ENCODE measurements at regions not wholly inside any gene's neighbourhood (a gene's known extent, or its start where the extent isn't known, plus 50 kb on each side); places are given as distances from the start of the nearest gene placed in this dataset.

GRCh38 chr20:53713328-53714056, 119.9 kb upstream of the ZNF217 start:
- H3K27me3 ChIP-seq (replicated peaks; ENCODE audit: control insufficient read depth, insufficient read depth, low read length, poor library complexity, severe bottlenecking): no peaks in the 10 kb centered on the region
- H3K36me3 ChIP-seq (ENCODE audit: control insufficient read depth, insufficient read depth, low read length): no peaks in the 10 kb centered on the region
- H3K4me3 ChIP-seq (ENCODE audit: insufficient read depth, low read depth, low read length, poor library complexity, severe bottlenecking): no peak overlapping the region
- H3K9me3 ChIP-seq (ENCODE audit: control insufficient read depth, low read length): no peaks in the 10 kb centered on the region
- H3K27ac ChIP-seq (ENCODE audit: insufficient read depth, low read length, poor library complexity, severe bottlenecking): no peak overlapping the region
- DNase-seq: no peak
- no peaks in the 10 kb centered on the region for H3K4me1 ChIP-seq (ENCODE audit: control insufficient read depth, insufficient read depth, low read length, poor library complexity, severe bottlenecking)

- no peak overlapping the region for H3K4me3 ChIP-seq (ENCODE audit: insufficient read depth, low read depth, low read length, poor library complexity, severe bottlenecking)
- H3K36me3 ChIP-seq (ENCODE audit: control insufficient read depth, insufficient read depth, low read length): no peaks in the 10 kb centered on the region
- no peak for DNase-seq
- peaks cover 9% of the 10 kb centered on the region for H3K4me1 ChIP-seq (ENCODE audit: control insufficient read depth, insufficient read depth, low read length, poor library complexity, severe bottlenecking)
- H3K27ac ChIP-seq (ENCODE audit: insufficient read depth, low read length, poor library complexity, severe bottlenecking): no peak overlapping the region
- H3K27me3 ChIP-seq (replicated peaks; ENCODE audit: control insufficient read depth, insufficient read depth, low read length, poor library complexity, severe bottlenecking): no peaks in the 10 kb centered on the region
- no peaks in the 10 kb centered on the region for H3K9me3 ChIP-seq (ENCODE audit: control insufficient read depth, low read length)
Measured at GRCh38 chr20:53712212-53712977, 118.8 kb upstream of the ZNF217 start.

- no peak overlapping the region for H3K27ac ChIP-seq (ENCODE audit: insufficient read depth, low read length, poor library complexity, severe bottlenecking)
- no peak for DNase-seq
- no peaks in the 10 kb centered on the region for H3K27me3 ChIP-seq (replicated peaks; ENCODE audit: control insufficient read depth, insufficient read depth, low read length, poor library complexity, severe bottlenecking)
- no peak overlapping the region for H3K4me3 ChIP-seq (ENCODE audit: insufficient read depth, low read depth, low read length, poor library complexity, severe bottlenecking)
- H3K4me1 ChIP-seq (ENCODE audit: control insufficient read depth, insufficient read depth, low read length, poor library complexity, severe bottlenecking): peaks cover 17% of the 10 kb centered on the region
- H3K36me3 ChIP-seq (ENCODE audit: control insufficient read depth, insufficient read depth, low read length): no peaks in the 10 kb centered on the region
- H3K9me3 ChIP-seq (ENCODE audit: control insufficient read depth, low read length): no peaks in the 10 kb centered on the region
Measured at GRCh38 chr20:53711333-53712211, 117.9 kb upstream of the ZNF217 start.

GRCh38 chr20:53708129-53708968, 114.7 kb upstream of the ZNF217 start:
- peak overlapping the region; percentile 2 for H3K4me3 ChIP-seq (ENCODE audit: insufficient read depth, low read depth, low read length, poor library complexity, severe bottlenecking)
- DNase-seq: no peak
- H3K27me3 ChIP-seq (replicated peaks; ENCODE audit: control insufficient read depth, insufficient read depth, low read length, poor library complexity, severe bottlenecking): no peaks in the 10 kb centered on the region
- H3K9me3 ChIP-seq (ENCODE audit: control insufficient read depth, low read length): no peaks in the 10 kb centered on the region
- no peaks in the 10 kb centered on the region for H3K36me3 ChIP-seq (ENCODE audit: control insufficient read depth, insufficient read depth, low read length)
- H3K27ac ChIP-seq (ENCODE audit: insufficient read depth, low read length, poor library complexity, severe bottlenecking): peak overlapping the region; percentile 44
- H3K4me1 ChIP-seq (ENCODE audit: control insufficient read depth, insufficient read depth, low read length, poor library complexity, severe bottlenecking): peaks cover 20% of the 10 kb centered on the region

- DNase-seq: no peak
Measured at GRCh38 chr20:53707371-53708055, 113.9 kb upstream of the ZNF217 start.

GRCh38 chr20:53706466-53707370, 113.1 kb upstream of the ZNF217 start:
- Histone ChIP-seq H3K4me1 (ENCODE audit: control insufficient read depth, insufficient read depth, low read length, poor library complexity, severe bottlenecking) (peaks cover 20% of the 10 kb centered on the region), H3K4me3 (ENCODE audit: insufficient read depth, low read depth, low read length, poor library complexity, severe bottlenecking) (no peak overlapping the region), H3K9me3 (ENCODE audit: control insufficient read depth, low read length) (no peaks in the 10 kb centered on the region), H3K36me3 (ENCODE audit: control insufficient read depth, insufficient read depth, low read length) (no peaks in the 10 kb centered on the region), H3K27me3 (replicated peaks; ENCODE audit: control insufficient read depth, insufficient read depth, low read length, poor library complexity, severe bottlenecking) (no peaks in the 10 kb centered on the region), H3K27ac (ENCODE audit: insufficient read depth, low read length, poor library complexity, severe bottlenecking) (peak overlapping the region; percentile 38)
- no peak for DNase-seq

More at GRCh38 chr20:53707371-53708055, 113.9 kb upstream of the ZNF217 start:
- Histone ChIP-seq H3K27me3 (replicated peaks; ENCODE audit: control insufficient read depth, insufficient read depth, low read length, poor library complexity, severe bottlenecking) (no peaks in the 10 kb centered on the region), H3K9me3 (ENCODE audit: control insufficient read depth, low read length) (no peaks in the 10 kb centered on the region), H3K36me3 (ENCODE audit: control insufficient read depth, insufficient read depth, low read length) (no peaks in the 10 kb centered on the region), H3K27ac (ENCODE audit: insufficient read depth, low read length, poor library complexity, severe bottlenecking) (peak overlapping the region; percentile 44), H3K4me3 (ENCODE audit: insufficient read depth, low read depth, low read length, poor library complexity, severe bottlenecking) (no peak overlapping the region), H3K4me1 (ENCODE audit: control insufficient read depth, insufficient read depth, low read length, poor library complexity, severe bottlenecking) (peaks cover 20% of the 10 kb centered on the region)

- peaks cover 24% of the 10 kb centered on the region for H3K4me1 ChIP-seq (ENCODE audit: control insufficient read depth, insufficient read depth, low read length, poor library complexity, severe bottlenecking)
- no peaks in the 10 kb centered on the region for H3K27me3 ChIP-seq (replicated peaks; ENCODE audit: control insufficient read depth, insufficient read depth, low read length, poor library complexity, severe bottlenecking)
- H3K36me3 ChIP-seq (ENCODE audit: control insufficient read depth, insufficient read depth, low read length): no peaks in the 10 kb centered on the region
- DNase-seq: no peak
- H3K9me3 ChIP-seq (ENCODE audit: control insufficient read depth, low read length): no peaks in the 10 kb centered on the region
- peak overlapping the region; percentile 38 for H3K27ac ChIP-seq (ENCODE audit: insufficient read depth, low read length, poor library complexity, severe bottlenecking)
- no peak overlapping the region for H3K4me3 ChIP-seq (ENCODE audit: insufficient read depth, low read depth, low read length, poor library complexity, severe bottlenecking)
Measured at GRCh38 chr20:53706008-53706465, 112.4 kb upstream of the ZNF217 start.

- no peaks in the 10 kb centered on the region for H3K9me3 ChIP-seq (ENCODE audit: control insufficient read depth, low read length)
- no peak overlapping the region for H3K4me3 ChIP-seq (ENCODE audit: insufficient read depth, low read depth, low read length, poor library complexity, severe bottlenecking)
- no peak for DNase-seq
- peaks cover 19% of the 10 kb centered on the region for H3K4me1 ChIP-seq (ENCODE audit: control insufficient read depth, insufficient read depth, low read length, poor library complexity, severe bottlenecking)
- H3K27me3 ChIP-seq (replicated peaks; ENCODE audit: control insufficient read depth, insufficient read depth, low read length, poor library complexity, severe bottlenecking): no peaks in the 10 kb centered on the region
- no peaks in the 10 kb centered on the region for H3K36me3 ChIP-seq (ENCODE audit: control insufficient read depth, insufficient read depth, low read length)
- H3K27ac ChIP-seq (ENCODE audit: insufficient read depth, low read length, poor library complexity, severe bottlenecking): no peak overlapping the region
Measured at GRCh38 chr20:53702617-53703016, 109.0 kb upstream of the ZNF217 start.
